K562 (cell line): ENCODE measurements at regions not wholly inside any gene's neighbourhood (a gene's known extent, or its start where the extent isn't known, plus 50 kb on each side); places are given as distances from the start of the nearest gene placed in this dataset.

Source experiments
- ZNF133 ChIP-seq: fragments of 250-450 bp; sonication (Bioruptor Pico); IDR thresholded peaks from 2 replicates; pipeline ENCODE4 v1.4.0; 2020; ENCODE audit warnings: mild to moderate bottlenecking
- ZNF274 ChIP-seq: IDR thresholded peaks from 2 replicates; pipeline ENCODE4 v1.6.1; 2011; ENCODE audit warnings: low read depth, mild to moderate bottlenecking, low read length, moderate library complexity, borderline replicate concordance
- ZZZ3 ChIP-seq: fragments of 450-650 bp; IDR thresholded peaks from 2 replicates; pipeline ENCODE4 v1.6.1; 2016; ENCODE audit warnings: antibody characterized with exemption, mild to moderate bottlenecking, moderate library complexity

DNA sequence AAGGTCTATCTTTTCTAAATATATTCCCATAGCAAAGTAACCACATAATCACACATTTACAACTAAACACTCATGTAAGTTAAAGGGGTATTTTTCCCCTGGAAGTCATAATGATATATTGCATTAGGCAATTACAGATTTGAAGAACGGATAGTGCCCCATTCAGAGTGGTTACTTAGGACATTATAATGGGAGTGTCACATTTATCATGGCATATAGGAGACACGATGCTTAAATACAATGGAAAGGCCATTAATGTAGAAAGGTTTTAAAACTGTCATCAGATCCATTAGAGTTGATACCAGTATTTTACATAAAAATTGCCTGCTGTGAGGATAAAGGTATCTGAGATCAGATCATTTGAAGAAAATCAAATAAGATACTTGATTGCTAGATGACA is 582.0 kb upstream of the SEMA6D start:
- TF ChIP-seq ZNF133 (CRISPR knock-in tag) (no peak), ZNF274 (no peak), ZZZ3 (no peak)
